ENCODE measurements at regions not wholly inside any gene's neighbourhood (a gene's known extent, or its start where the extent isn't known, plus 50 kb on each side); places are given as distances from the start of the nearest gene placed in this dataset.
"Not testable (repeated sequence)": the region's sequence is repeated elsewhere in the genome, so short reads cannot be mapped to it uniquely, and the experiment has no call there.

DNA sequence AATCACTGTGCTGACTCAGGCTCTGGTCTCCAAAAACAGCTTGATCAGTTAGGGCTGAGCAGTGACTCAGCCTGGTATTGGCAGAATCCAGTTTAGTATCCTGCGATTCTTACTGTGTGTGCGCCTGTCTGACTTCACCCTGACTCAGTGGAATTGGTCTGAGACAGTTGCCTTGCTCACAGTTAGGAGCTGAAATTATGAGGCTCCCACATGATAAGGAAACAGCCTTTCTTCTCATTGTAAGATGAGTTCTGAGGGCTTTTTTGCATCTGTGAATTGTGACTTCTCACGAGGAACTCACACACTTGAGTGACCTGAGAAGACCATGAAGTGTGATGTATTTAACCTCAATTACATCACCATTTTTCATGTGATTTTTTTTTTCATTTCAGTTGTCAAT, 1282.4 kb downstream of the RPIA start:
- DNase-seq: not testable (repeated sequence)

GRCh38 chr2:89979826-89980537, 1288.5 kb downstream of the RPIA start:
- not testable (repeated sequence) for DNase-seq

DNA sequence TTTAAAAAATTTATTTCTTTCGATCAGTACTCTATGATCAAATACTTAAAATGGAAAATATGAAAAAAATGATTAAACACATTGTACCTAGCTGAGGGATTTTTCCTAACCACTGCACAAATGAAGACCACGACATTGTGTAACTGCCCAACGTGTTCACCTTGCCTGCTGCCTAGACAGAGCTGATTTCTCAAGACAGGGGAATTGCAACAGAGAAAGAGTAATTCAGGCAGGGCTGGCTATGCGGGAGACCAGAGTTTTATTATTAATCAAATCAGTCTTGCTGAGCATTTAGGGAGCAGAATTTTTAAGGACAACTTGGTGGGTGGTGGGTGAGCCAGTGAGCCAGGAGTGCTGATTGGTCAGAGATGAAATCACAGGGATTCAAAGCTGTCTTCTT, 1290.8 kb downstream of the RPIA start:
- not testable (repeated sequence) for DNase-seq

DNA sequence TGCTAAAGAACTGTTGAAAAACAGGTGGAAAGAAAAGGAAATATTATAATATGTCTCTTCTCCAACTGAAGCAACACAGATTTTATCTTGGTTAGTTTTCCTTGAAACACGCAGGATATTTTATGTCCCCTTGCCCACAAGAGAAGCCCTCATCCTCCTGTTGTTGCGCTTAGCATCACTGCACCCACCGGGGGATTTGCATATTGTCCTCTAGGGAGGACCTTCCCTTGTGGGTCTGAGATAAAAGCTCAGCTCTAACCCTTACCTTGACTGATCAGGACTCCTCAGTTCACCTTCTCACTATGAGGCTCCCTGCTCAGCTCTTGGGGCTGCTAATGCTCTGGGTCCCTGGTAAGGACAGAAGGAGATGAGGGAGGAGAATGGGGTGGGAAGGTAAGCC, 1294.2 kb downstream of the RPIA start:
- not testable (repeated sequence) for DNase-seq

GRCh38 chr2:89986532-89986931, 1295.1 kb downstream of the RPIA start:
- not testable (repeated sequence) for DNase-seq

DNA sequence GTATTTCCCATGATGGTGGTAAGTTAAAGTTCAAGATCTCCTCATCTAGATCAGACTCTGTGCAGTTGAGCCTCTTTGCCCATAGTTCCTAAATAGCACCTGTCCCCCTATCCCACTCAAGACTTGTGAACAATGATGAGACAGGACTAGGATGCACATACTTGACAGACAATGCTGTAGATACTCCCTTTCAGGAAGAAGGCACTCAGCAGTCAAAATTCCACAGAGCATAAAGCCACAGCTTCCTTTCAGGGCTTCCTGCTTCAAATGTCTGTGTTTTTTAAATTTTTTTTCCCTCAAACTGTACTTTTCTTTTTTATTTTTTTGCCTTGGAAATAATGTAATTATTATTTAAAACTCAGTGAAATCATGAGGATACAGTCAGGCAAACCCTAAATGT, 1305.3 kb downstream of the RPIA start:
- DNase-seq: not testable (repeated sequence)

DNA sequence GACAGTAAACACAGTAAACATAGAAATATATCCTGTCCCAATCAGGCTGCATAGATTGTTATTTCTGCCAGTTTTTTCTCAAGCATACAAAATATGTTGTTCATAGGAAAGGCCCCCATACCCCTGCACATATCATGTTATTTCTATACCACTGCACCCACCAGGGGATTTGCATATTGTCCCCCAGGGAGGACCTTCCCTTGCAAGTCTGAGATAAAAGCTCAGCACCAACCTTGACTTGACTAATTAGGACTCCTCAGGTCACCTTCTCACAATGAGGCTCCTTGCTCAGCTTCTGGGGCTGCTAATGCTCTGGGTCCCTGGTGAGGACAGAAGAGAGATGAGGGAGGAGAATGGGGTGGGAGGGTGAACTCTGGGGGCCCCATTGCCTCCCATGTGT, 1313.1 kb downstream of the RPIA start:
- not testable (repeated sequence) for DNase-seq

- not testable (repeated sequence) for DNase-seq
Measured at GRCh38 chr2:90010442-90011100, 1319.1 kb downstream of the RPIA start.

DNA sequence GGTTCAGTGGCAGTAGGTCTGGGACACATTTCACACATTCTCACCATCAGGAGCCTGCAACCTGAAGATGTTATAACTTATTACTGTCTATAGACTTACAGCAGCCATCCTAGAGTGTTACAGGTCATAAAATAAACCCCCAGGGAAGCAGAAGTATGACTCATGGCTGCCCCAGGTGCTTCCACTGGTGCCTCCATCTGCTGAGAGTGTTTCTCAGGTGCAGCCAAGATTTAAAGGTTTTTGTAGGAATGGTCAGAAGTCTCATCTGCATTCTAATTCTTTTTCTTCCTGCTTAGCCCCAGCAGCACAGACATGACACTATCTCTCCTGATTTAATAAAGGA, 1319.6 kb downstream of the RPIA start:
- DNase-seq: not testable (repeated sequence)

DNA sequence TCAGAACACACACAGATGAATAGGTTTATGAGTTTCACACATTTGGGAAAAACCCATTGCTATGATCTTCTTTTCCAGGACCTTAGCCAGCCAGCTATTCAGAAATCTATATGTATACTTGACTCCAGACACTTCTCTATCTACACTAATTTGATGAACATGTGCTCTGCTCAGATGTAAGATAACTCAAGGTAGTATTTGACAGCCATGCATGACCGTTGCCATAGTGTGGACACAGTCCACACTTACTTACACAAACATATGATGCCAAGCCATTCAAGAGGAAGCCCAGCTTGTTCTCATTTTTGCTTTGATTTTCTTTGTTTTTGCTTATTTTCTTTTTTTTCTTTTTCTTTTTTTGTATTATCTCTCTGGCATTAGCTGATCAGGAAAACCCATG, 1328.4 kb downstream of the RPIA start:
- DNase-seq: not testable (repeated sequence)

- not testable (repeated sequence) for DNase-seq
Measured at GRCh38 chr2:90021234-90021633, 1329.8 kb downstream of the RPIA start.

GRCh38 chr2:90027231-90027643, 1335.8 kb downstream of the RPIA start:
- DNase-seq: not testable (repeated sequence)

DNA sequence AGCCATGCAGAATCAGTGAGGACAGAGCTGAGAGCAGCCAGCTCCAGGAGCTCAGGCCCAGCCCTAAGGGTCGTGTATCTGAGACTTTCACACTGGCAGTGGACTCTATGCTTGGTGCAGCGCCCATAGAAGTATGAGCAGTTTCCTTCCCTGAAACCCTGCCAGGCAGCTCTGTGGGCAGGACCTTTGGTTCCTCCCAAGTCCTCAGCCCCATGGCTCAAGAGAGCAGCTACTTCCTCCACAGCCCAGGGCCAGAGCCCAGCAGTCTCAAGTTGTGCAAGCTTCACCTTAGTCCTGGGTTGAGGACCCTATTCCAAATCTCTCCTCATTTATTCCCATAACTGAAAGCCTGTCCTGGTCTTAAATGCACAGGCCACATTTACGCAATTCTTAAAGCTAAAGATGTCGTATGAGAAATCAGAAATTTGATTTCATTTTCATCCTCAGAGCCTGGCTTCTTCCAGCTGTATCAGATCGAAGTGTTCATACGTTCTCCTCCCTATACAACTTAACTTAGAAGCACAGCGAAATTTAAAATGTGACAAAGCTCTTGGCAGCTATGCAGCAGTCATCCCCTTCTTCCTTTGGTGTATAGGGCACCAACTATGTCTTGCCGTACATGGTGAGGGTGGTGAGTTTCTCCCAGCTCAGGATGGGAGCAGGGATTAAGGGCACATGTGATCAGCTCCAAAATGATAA, 1337.1 kb downstream of the RPIA start:
- DNase-seq: not testable (repeated sequence)

DNA sequence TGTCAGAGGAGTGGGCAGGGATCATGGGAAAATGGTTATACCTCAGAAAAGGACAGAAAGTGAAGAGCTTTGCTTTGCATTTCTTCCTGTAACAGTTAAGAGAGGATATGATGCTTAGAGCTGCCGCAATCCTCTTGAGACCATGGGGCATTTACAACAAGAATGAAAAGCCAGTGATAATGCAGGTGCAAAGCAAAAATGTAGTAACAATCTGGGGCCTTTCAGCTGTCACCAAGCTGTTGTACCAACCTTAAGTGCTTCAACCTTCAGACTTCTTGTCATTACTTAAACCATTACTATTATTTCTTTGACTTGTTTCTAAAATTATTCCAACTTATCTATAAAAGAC, 1337.6 kb downstream of the RPIA start:
- DNase-seq: not testable (repeated sequence)

- not testable (repeated sequence) for DNase-seq
Measured at GRCh38 chr2:90032269-90032668, 1340.8 kb downstream of the RPIA start.

DNA sequence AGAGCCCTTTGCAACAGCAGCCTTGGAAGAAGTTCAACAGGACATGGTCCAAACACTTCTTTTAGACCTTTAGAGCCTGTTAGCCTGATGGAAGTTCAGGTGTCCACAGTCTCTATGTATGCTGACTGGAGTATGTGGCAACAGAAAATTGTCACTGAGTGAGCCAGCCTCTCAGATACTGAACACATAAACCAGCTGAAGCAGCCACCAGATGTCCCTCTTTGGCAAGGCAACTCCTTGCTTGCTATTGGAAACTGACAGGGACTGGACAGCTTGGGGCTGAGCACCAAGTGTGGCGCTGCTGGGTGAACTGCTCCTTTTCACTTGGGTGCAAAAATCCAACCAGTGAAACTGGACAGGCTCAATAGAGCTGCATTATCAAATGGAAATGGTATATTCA, 1344.9 kb downstream of the RPIA start:
- DNase-seq: not testable (repeated sequence)

- DNase-seq: not testable (repeated sequence)
Measured at GRCh38 chr2:90039093-90039492, 1347.6 kb downstream of the RPIA start.

GRCh38 chr2:90047776-90048175, 1356.3 kb downstream of the RPIA start:
- DNase-seq: not testable (repeated sequence)

GRCh38 chr2:90052113-90052631, 1360.7 kb downstream of the RPIA start:
- DNase-seq: not testable (repeated sequence)

DNA sequence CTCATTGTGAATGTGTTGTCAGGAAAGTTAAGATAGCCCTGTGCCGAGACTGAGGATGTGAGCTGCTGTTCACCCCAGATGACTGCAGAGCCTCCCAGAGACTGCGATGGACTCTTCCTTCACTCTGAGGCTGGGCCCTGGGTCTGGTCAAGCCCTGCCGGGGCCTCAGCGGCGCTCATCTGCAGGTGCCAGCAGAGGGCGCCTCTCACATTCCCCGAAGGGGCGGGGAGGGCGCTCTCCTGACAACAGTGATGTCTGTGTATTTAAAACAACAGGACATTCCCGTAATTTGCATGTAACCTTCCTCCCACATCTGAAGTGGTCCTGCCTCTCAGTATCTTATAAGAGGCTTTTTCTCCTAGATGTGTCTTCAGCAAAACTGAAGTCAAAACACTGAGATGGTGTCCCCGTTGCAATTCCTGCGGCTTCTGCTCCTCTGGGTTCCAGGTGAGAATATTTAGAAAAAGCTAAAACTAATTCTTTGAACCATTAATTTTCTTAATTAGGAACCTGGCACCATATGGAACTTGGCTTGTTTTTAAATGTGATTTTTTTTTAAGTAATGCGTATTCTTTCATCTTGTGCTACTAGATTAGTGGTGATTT, 1377.9 kb downstream of the RPIA start:
- DNase-seq: no peak

- DNase-seq: no peak
Measured at GRCh38 chr2:90076311-90076710, 1384.8 kb downstream of the RPIA start.

- DNase-seq: no peak
Measured at GRCh38 chr2:90077948-90078347, 1386.5 kb downstream of the RPIA start.

GRCh38 chr2:90079374-90079773, 1387.9 kb downstream of the RPIA start:
- DNase-seq: no peak
